SKM-1 (cell line): ENCODE measurements at regions not wholly inside any gene's neighbourhood (a gene's known extent, or its start where the extent isn't known, plus 50 kb on each side); places are given as distances from the start of the nearest gene placed in this dataset.

ENCODE experiments used
- DNase-seq: peaks from one replicate; lab custom pipeline; 2025; ENCODE audit not compliant: unreplicated experiment; lab: John Stamatoyannopoulos, UW

GRCh38 chr6:92181347-92181746 lies 1238.0 kb downstream of the EPHA7 start:
- no peak for DNase-seq

- no peak for DNase-seq
Measured at GRCh38 chr6:92180090-92180489, 1239.3 kb downstream of the EPHA7 start.

- no peak for DNase-seq
Measured at GRCh38 chr6:92176666-92177065, 1242.7 kb downstream of the EPHA7 start.

GRCh38 chr6:92174398-92175073 lies 1244.8 kb downstream of the EPHA7 start:
- no peak for DNase-seq

GRCh38 chr6:92169506-92169905 lies 1249.9 kb downstream of the EPHA7 start:
- no peak for DNase-seq

GRCh38 chr6:92166666-92167065 lies 1252.7 kb downstream of the EPHA7 start:
- DNase-seq = no peak

GRCh38 chr6:92161953-92162352 lies 1257.4 kb downstream of the EPHA7 start:
- no peak for DNase-seq

- no peak for DNase-seq
Measured at GRCh38 chr6:92160226-92160625, 1259.1 kb downstream of the EPHA7 start.

GRCh38 chr6:92159046-92159445 lies 1260.3 kb downstream of the EPHA7 start:
- no peak for DNase-seq

GRCh38 chr6:92150553-92150952 lies 1268.8 kb downstream of the EPHA7 start:
- DNase-seq = no peak

- peak; percentile 26 for DNase-seq
Measured at GRCh38 chr6:92147246-92147645, 1272.1 kb downstream of the EPHA7 start.

GRCh38 chr6:92139601-92140000 lies 1279.8 kb downstream of the EPHA7 start:
- no peak for DNase-seq

- no peak for DNase-seq
Measured at GRCh38 chr6:92132957-92133356, 1286.4 kb downstream of the EPHA7 start.

- DNase-seq = no peak
Measured at GRCh38 chr6:92132457-92132856, 1286.9 kb downstream of the EPHA7 start.

- no peak for DNase-seq
Measured at GRCh38 chr6:92130944-92131343, 1288.4 kb downstream of the EPHA7 start.

GRCh38 chr6:92126983-92127382 lies 1292.4 kb downstream of the EPHA7 start:
- DNase-seq = no peak

- no peak for DNase-seq
Measured at GRCh38 chr6:92126088-92126487, 1293.3 kb downstream of the EPHA7 start.

- no peak for DNase-seq
Measured at GRCh38 chr6:92125681-92126080, 1293.7 kb downstream of the EPHA7 start.

- DNase-seq = no peak
Measured at GRCh38 chr6:92124200-92124651, 1295.1 kb downstream of the EPHA7 start.

GRCh38 chr6:92122746-92123145 lies 1296.6 kb downstream of the EPHA7 start:
- DNase-seq = no peak

- no peak for DNase-seq
Measured at GRCh38 chr6:92121228-92121627, 1298.1 kb downstream of the EPHA7 start.

- no peak for DNase-seq
Measured at GRCh38 chr6:92117800-92118199, 1301.6 kb downstream of the EPHA7 start.

- DNase-seq = no peak
Measured at GRCh38 chr6:92114797-92115196, 1304.6 kb downstream of the EPHA7 start.
